Neural cell (in vitro differentiated cells): ENCODE measurements at regions not wholly inside any gene's neighbourhood (a gene's known extent, or its start where the extent isn't known, plus 50 kb on each side); places are given as distances from the start of the nearest gene placed in this dataset.

Experiments
- H2AFZ ChIP-seq: fragments of 200-600, 300-800 bp; sonication (generic), shearing (Covaris generic); 2 replicates; pipeline ENCODE4 v1.6.0; 2014; ENCODE audit warnings: low read depth, mild to moderate bottlenecking, antibody characterized with exemption, low read length, moderate library complexity
- H3F3A ChIP-seq: fragments of 200-600 bp; shearing (Covaris generic); 2 replicates; pipeline ENCODE4 v1.6.1; 2016; ENCODE audit warnings: mild to moderate bottlenecking, moderate library complexity, mixed read lengths, antibody characterized with exemption, low read length; ENCODE audit not compliant: insufficient read depth, poor library complexity, severe bottlenecking
- H3K27ac ChIP-seq: fragments of 200-600, 300-800 bp; sonication (generic), shearing (Covaris generic); 2 replicates; pipeline ENCODE4 v1.5.1; 2014; ENCODE audit warnings: mild to moderate bottlenecking, low read length, moderate library complexity
- H3K27me3 ChIP-seq: fragments of 300-800, 200-600 bp; sonication (generic), shearing (Covaris generic); 2 replicates; pipeline ENCODE4 v1.6.0; 2014; ENCODE audit warnings: mild to moderate bottlenecking, low read depth, low read length, moderate library complexity; ENCODE audit not compliant: insufficient read depth
- H3K36me3 ChIP-seq: fragments of 300-800, 200-600 bp; sonication (generic), shearing (Covaris generic); 2 replicates; pipeline ENCODE4 v1.5.1; 2014; ENCODE audit warnings: mild to moderate bottlenecking, antibody characterized with exemption, low read length, moderate library complexity; ENCODE audit not compliant: insufficient read depth
- H3K4me2 ChIP-seq: fragments of 300-800, 200-600 bp; sonication (generic), shearing (Covaris generic); 2 replicates; pipeline ENCODE4 v1.6.0; 2014; ENCODE audit warnings: mild to moderate bottlenecking, low read length
- H3K4me3 ChIP-seq: fragments of 300-800, 200-600 bp; sonication (generic), shearing (Covaris generic); 2 replicates; pipeline ENCODE4 v1.5.1; 2014; ENCODE audit warnings: mild to moderate bottlenecking, low read length, moderate library complexity
- H3K79me2 ChIP-seq: fragments of 200-600 bp; shearing (Covaris generic); replicated peaks from 2 replicates; pipeline ENCODE4 v1.6.0; 2014; ENCODE audit warnings: mild to moderate bottlenecking, low read length, moderate library complexity; ENCODE audit not compliant: insufficient read depth
- H3K9ac ChIP-seq: fragments of 300-800, 200-600 bp; sonication (generic), shearing (Covaris generic); 2 replicates; pipeline ENCODE4 v1.6.1; 2016; ENCODE audit warnings: mild to moderate bottlenecking, low read length, mixed read lengths
- H3K9me2 ChIP-seq: fragments of 200-600 bp; shearing (Covaris generic); 2 replicates; pipeline ENCODE4 v1.6.1; 2016; ENCODE audit warnings: mild to moderate bottlenecking, low read length, mixed read lengths; ENCODE audit not compliant: insufficient read depth
- H3K9me3 ChIP-seq: fragments of 200-600, 300-800 bp; sonication (generic), shearing (Covaris generic); 2 replicates; pipeline ENCODE4 v1.6.1; 2016; ENCODE audit warnings: mild to moderate bottlenecking, mixed run types, low read length, moderate library complexity, mixed read lengths
- H4K20me1 ChIP-seq: fragments of 200-600 bp; shearing (Covaris generic); 2 replicates; pipeline ENCODE4 v1.6.1; 2016; ENCODE audit warnings: mild to moderate bottlenecking, mixed run types; ENCODE audit not compliant: insufficient read depth
- EP300 ChIP-seq: fragments of 450-650 bp; conservative IDR thresholded peaks from 2 replicates; pipeline ENCODE4 v1.6.1; 2014; ENCODE audit warnings: antibody characterized with exemption, mild to moderate bottlenecking, moderate library complexity; ENCODE audit not compliant: poor library complexity, severe bottlenecking
- EZH2 ChIP-seq: fragments of 200-600, 300-800 bp; shearing (Covaris generic), sonication (generic); IDR thresholded peaks from 2 replicates; pipeline ENCODE4 v1.6.1; 2014; ENCODE audit warnings: antibody characterized with exemption, low read length, borderline replicate concordance, mild to moderate bottlenecking; ENCODE audit not compliant: insufficient read depth, poor library complexity, severe bottlenecking
- MXI1 ChIP-seq: fragments of 450-650 bp; conservative IDR thresholded peaks from 2 replicates; pipeline ENCODE4 v1.6.1; 2014; ENCODE audit warnings: antibody characterized with exemption, mild to moderate bottlenecking; ENCODE audit not compliant: poor library complexity, severe bottlenecking
- POLR2AphosphoS5 ChIP-seq: IDR thresholded peaks from 2 replicates; pipeline ENCODE4 v1.6.1; 2012
- RAD21 ChIP-seq: fragments of 450-650 bp; conservative IDR thresholded peaks from 2 replicates; pipeline ENCODE4 v1.6.1; 2014; ENCODE audit warnings: antibody characterized with exemption, mild to moderate bottlenecking, moderate library complexity
- SMC3 ChIP-seq: fragments of 450-650 bp; conservative IDR thresholded peaks from 2 replicates; pipeline ENCODE4 v1.6.1; 2014; ENCODE audit warnings: antibody characterized with exemption, mild to moderate bottlenecking, moderate library complexity; ENCODE audit not compliant: poor library complexity
- TAF1 ChIP-seq: IDR thresholded peaks from 2 replicates; pipeline ENCODE4 v1.6.1; 2012; ENCODE audit warnings: low read depth
- TF ChIP-seq, protein P1 (sequence below): IDR thresholded peaks from 2 replicates; pipeline ENCODE4 v1.6.1; 2012; ENCODE audit warnings: borderline replicate concordance
- TF ChIP-seq, protein P2 (sequence below): fragments of 450-650 bp; IDR thresholded peaks from 2 replicates; pipeline ENCODE4 v1.5.1; 2014; ENCODE audit warnings: antibody characterized with exemption, mild to moderate bottlenecking, moderate library complexity; ENCODE audit not compliant: poor library complexity, severe bottlenecking

DNA sequence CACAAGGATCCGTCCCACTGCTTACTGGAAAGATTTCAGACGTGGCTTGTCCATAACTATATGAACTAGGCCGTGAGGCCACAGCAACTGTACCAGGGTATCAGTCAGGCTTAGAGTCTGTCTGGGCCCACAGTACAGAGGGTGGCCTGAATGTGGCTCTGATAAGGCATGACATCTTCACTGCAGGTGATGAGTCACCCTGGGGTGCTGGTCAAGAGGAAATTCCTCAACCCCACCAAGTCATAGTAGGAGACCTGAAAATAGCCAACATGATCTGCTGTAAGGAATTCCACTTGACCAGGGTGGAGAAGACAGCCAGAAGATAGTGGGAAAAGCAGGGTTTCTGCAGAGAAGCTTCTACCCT, 107.7 kb downstream of the INHBB start:
- no peak overlapping the region for H3K9ac ChIP-seq
- no peaks in the 10 kb centered on the region for H3K9me2 ChIP-seq
- no peaks in the 10 kb centered on the region for H4K20me1 ChIP-seq
- no peak overlapping the region for H3K4me3 ChIP-seq
- no peaks in the 10 kb centered on the region for H3K79me2 ChIP-seq
- no peak overlapping the region for H3K27ac ChIP-seq
- no peaks in the 10 kb centered on the region for H3K9me3 ChIP-seq
- no peak overlapping the region for H2AFZ ChIP-seq
- TF ChIP-seq, protein P1, sequence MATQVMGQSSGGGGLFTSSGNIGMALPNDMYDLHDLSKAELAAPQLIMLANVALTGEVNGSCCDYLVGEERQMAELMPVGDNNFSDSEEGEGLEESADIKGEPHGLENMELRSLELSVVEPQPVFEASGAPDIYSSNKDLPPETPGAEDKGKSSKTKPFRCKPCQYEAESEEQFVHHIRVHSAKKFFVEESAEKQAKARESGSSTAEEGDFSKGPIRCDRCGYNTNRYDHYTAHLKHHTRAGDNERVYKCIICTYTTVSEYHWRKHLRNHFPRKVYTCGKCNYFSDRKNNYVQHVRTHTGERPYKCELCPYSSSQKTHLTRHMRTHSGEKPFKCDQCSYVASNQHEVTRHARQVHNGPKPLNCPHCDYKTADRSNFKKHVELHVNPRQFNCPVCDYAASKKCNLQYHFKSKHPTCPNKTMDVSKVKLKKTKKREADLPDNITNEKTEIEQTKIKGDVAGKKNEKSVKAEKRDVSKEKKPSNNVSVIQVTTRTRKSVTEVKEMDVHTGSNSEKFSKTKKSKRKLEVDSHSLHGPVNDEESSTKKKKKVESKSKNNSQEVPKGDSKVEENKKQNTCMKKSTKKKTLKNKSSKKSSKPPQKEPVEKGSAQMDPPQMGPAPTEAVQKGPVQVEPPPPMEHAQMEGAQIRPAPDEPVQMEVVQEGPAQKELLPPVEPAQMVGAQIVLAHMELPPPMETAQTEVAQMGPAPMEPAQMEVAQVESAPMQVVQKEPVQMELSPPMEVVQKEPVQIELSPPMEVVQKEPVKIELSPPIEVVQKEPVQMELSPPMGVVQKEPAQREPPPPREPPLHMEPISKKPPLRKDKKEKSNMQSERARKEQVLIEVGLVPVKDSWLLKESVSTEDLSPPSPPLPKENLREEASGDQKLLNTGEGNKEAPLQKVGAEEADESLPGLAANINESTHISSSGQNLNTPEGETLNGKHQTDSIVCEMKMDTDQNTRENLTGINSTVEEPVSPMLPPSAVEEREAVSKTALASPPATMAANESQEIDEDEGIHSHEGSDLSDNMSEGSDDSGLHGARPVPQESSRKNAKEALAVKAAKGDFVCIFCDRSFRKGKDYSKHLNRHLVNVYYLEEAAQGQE: no peak
- TF ChIP-seq, protein P2, sequence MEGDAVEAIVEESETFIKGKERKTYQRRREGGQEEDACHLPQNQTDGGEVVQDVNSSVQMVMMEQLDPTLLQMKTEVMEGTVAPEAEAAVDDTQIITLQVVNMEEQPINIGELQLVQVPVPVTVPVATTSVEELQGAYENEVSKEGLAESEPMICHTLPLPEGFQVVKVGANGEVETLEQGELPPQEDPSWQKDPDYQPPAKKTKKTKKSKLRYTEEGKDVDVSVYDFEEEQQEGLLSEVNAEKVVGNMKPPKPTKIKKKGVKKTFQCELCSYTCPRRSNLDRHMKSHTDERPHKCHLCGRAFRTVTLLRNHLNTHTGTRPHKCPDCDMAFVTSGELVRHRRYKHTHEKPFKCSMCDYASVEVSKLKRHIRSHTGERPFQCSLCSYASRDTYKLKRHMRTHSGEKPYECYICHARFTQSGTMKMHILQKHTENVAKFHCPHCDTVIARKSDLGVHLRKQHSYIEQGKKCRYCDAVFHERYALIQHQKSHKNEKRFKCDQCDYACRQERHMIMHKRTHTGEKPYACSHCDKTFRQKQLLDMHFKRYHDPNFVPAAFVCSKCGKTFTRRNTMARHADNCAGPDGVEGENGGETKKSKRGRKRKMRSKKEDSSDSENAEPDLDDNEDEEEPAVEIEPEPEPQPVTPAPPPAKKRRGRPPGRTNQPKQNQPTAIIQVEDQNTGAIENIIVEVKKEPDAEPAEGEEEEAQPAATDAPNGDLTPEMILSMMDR: no peak
- TF ChIP-seq SMC3 (no peak), POLR2AphosphoS5 (no peak), TAF1 (no peak), RAD21 (no peak), EZH2 (no peak), EP300 (no peak), MXI1 (no peak)
- no peaks in the 10 kb centered on the region for H3F3A ChIP-seq
- no peak overlapping the region for H3K4me2 ChIP-seq
- H3K36me3 ChIP-seq: no peaks in the 10 kb centered on the region
- H3K27me3 ChIP-seq: no peaks in the 10 kb centered on the region

DNA sequence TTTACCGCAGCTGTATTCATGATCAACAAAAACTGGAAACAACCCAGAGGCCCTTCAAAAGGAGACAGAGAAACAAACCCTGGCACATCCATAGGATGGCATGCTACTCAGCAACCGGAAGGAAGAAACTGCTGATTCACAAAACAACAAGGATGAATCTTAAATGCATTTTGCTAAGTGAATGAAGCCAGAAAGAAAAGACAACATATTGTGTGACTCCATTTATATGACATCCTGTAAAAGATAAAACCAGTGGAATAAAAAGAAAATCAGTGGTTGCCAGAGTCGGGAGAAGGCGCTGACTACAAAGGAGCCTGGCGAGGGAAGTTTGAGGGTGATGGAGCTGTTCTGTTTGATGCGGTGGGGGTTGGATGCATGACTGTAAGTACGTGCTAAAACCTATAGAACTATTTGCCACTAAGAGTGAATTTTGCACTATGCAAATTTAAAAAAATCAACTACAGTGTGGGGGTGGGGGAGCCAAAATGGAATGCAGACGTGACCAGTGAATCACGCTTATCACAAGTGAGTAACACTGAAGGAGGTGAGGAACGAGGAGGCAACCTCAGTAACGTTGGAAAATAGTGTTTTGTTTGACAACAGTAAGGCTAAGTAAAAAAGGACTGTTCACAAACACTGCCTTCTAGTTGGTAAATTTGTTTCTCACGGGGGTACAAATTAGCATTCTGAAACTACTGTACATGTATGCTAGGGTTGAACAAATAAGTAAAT, 108.9 kb downstream of the INHBB start:
- H3K27ac ChIP-seq: no peak overlapping the region
- no peaks in the 10 kb centered on the region for H3K9me3 ChIP-seq
- H4K20me1 ChIP-seq: no peaks in the 10 kb centered on the region
- no peaks in the 10 kb centered on the region for H3K9me2 ChIP-seq
- H3K4me2 ChIP-seq: no peak overlapping the region
- TF ChIP-seq EZH2 (no peak), RAD21 (no peak), TAF1 (no peak), SMC3 (no peak)
- TF ChIP-seq, protein P1: no peak
- TF ChIP-seq, protein P2: no peak
- no peak overlapping the region for H3K4me3 ChIP-seq
- no peaks in the 10 kb centered on the region for H3K27me3 ChIP-seq
- no peaks in the 10 kb centered on the region for H3F3A ChIP-seq
- H2AFZ ChIP-seq: no peak overlapping the region
- no peak overlapping the region for H3K9ac ChIP-seq
- no peaks in the 10 kb centered on the region for H3K36me3 ChIP-seq
- H3K79me2 ChIP-seq: no peaks in the 10 kb centered on the region
